ENCODE measurements at regions not wholly inside any gene's neighbourhood (a gene's known extent, or its start where the extent isn't known, plus 50 kb on each side); places are given as distances from the start of the nearest gene placed in this dataset.

- in situ Hi-C loops (cut with MboI), result no loop called here
- Histone ChIP-seq H2AFZ (ENCODE audit: control insufficient read depth, low read depth, low read length) (no peak overlapping the region), H3K4me2 (ENCODE audit: control insufficient read depth, insufficient read depth) (no peak overlapping the region), H3K27me3 (replicated peaks in 1 of 2; ENCODE audit: control insufficient read depth in 2 of 2, insufficient read depth in 2 of 2, low read length in 1 of 2) (no peaks in the 10 kb centered on the region), H3K4me3 (no peak overlapping the region), H3K9me3 (replicated peaks; ENCODE audit: control insufficient read depth, insufficient read depth, low read length) (no peaks in the 10 kb centered on the region), H3K9ac (ENCODE audit: control insufficient read depth, insufficient read depth, low read length) (no peak overlapping the region), H3K36me3 (ENCODE audit: control insufficient read depth in 2 of 2, insufficient read depth in 2 of 2, low read length in 1 of 2) (no peaks in the 10 kb centered on the region), H3K79me2 (ENCODE audit: control insufficient read depth, insufficient read depth, low read length) (no peaks in the 10 kb centered on the region), H3K27ac (ENCODE audit: control insufficient read depth, insufficient read depth) (no peak overlapping the region), H3K4me1 (ENCODE audit: control insufficient read depth, insufficient read depth, low read length) (no peaks in the 10 kb centered on the region), H4K20me1 (ENCODE audit: control insufficient read depth, insufficient read depth) (no peaks in the 10 kb centered on the region)
- 0% methylated on average over 1 of the region's 1 CpG for WGBS (ENCODE audit: insufficient coverage, insufficient replicate concordance, low lambda C conversion rate, missing lambda C conversion rate)
- ATAC-seq (no peak), DNase-seq (ENCODE audit: low read depth, low spot score) (no peak), FAIRE-seq (no peak)
- ChIA-PET CTCF (interaction anchor here (1.7 to 1.8 kb wide), 2 partner anchors 40 to 57 kb away, joined by 4 to 8 read pairs; no protein-coding TSS in a partner anchor), POLR2A (interaction anchor here (1.1 kb wide), 1 partner anchor 58 kb away, joined by 4 read pairs; no protein-coding TSS in a partner anchor), SMC1A (ENCODE audit: uncharacterized antibody, unreplicated experiment) (interaction anchor here (1.0 to 1.7 kb wide), 5 partner anchors 8 to 82 kb away, joined by 3 to 5 read pairs (median 4); no protein-coding TSS in a partner anchor), RAD21 (ENCODE audit: unreplicated experiment) (no interaction called here)
- no peak for TF ChIP-seq ZNF217 (IDR thresholded peaks at IDR 0.05)
- no peak for TF ChIP-seq CUX1 (IDR thresholded peaks at IDR 0.05; ENCODE audit: insufficient replicate concordance, low read depth, low read length)
- intact Hi-C loops (cut with micrococcal nuclease; ENCODE audit: unreplicated experiment), result no loop called here
- BruUV-seq (replicated peaks), result no TSS peak
Observed at GRCh38 chr1:168400139-168400538, 119.5 kb downstream of the TBX19 start.

Data from GM12878 (cell line).